Activated T-cell treated with anti-CD3 and anti-CD28 coated beads, Interleukin-2, amount 50 U/mL, for 24 hours (primary cell): ENCODE measurements at regions not wholly inside any gene's neighbourhood (a gene's known extent, or its start where the extent isn't known, plus 50 kb on each side); places are given as distances from the start of the nearest gene placed in this dataset.
"Not testable (repeated sequence)": the region's sequence is repeated elsewhere in the genome, so short reads cannot be mapped to it uniquely, and the experiment has no call there.

Experiments
- DNase-seq: peaks from one replicate; pipeline ENCODE4 v3.0.0-alpha.2; 2020
- H3K27ac Mint-ChIP-seq: 2 replicates; pipeline ENCODE4 v1.8.0; 2020; ENCODE audit warnings: mild to moderate bottlenecking, mixed read lengths
- H3K27me3 Mint-ChIP-seq: 2 replicates; pipeline ENCODE4 v1.8.0; 2020; ENCODE audit warnings: mixed read lengths
- H3K36me3 Mint-ChIP-seq: 2 replicates; pipeline ENCODE4 v1.8.0; 2020; ENCODE audit warnings: low read depth, mixed read lengths
- H3K4me1 Mint-ChIP-seq: 2 replicates; pipeline ENCODE4 v1.8.0; 2020; ENCODE audit warnings: low read depth, mixed read lengths
- H3K4me3 Mint-ChIP-seq: 2 replicates; pipeline ENCODE4 v1.8.0; 2020; ENCODE audit warnings: mild to moderate bottlenecking, moderate library complexity, mixed read lengths
- H3K9me3 Mint-ChIP-seq: 2 replicates; pipeline ENCODE4 v1.8.0; 2020; ENCODE audit warnings: mixed read lengths

- H3K4me3 Mint-ChIP-seq, result no peak overlapping the region
Measured at GRCh38 chr5:117645400-117645799, 1070.8 kb upstream of the SEMA6A start.

GRCh38 chr5:117638581-117638980 lies 1064.0 kb upstream of the SEMA6A start:
- Mint-ChIP-seq H3K36me3 (no peaks in the 10 kb centered on the region), H3K27me3 (no peaks in the 10 kb centered on the region), H3K4me3 (no peak overlapping the region), H3K4me1 (no peaks in the 10 kb centered on the region), H3K9me3 (peaks cover 7% of the 10 kb centered on the region), H3K27ac (no peak overlapping the region)
- no peak for DNase-seq

More at GRCh38 chr5:117645400-117645799, 1070.8 kb upstream of the SEMA6A start:
- H3K9me3 Mint-ChIP-seq, result peaks cover 9% of the 10 kb centered on the region
- H3K27ac Mint-ChIP-seq, result no peak overlapping the region
- H3K27me3 Mint-ChIP-seq, result no peaks in the 10 kb centered on the region
- no peak for DNase-seq
- H3K4me1 Mint-ChIP-seq, result no peaks in the 10 kb centered on the region
- no peaks in the 10 kb centered on the region for H3K36me3 Mint-ChIP-seq

GRCh38 chr5:117633093-117633492 lies 1058.5 kb upstream of the SEMA6A start:
- H3K27ac Mint-ChIP-seq, result no peak overlapping the region
- no peaks in the 10 kb centered on the region for H3K36me3 Mint-ChIP-seq
- no peak overlapping the region for H3K4me3 Mint-ChIP-seq
- H3K4me1 Mint-ChIP-seq, result no peaks in the 10 kb centered on the region
- no peak for DNase-seq
- H3K9me3 Mint-ChIP-seq, result peaks cover 24% of the 10 kb centered on the region
- no peaks in the 10 kb centered on the region for H3K27me3 Mint-ChIP-seq

- Mint-ChIP-seq H3K27ac (no peak overlapping the region), H3K4me3 (no peak overlapping the region), H3K9me3 (peaks cover 12% of the 10 kb centered on the region), H3K4me1 (no peaks in the 10 kb centered on the region), H3K27me3 (no peaks in the 10 kb centered on the region), H3K36me3 (no peaks in the 10 kb centered on the region)
- no peak for DNase-seq
Measured at GRCh38 chr5:117624201-117624600, 1049.6 kb upstream of the SEMA6A start.

- peaks cover 13% of the 10 kb centered on the region for H3K9me3 Mint-ChIP-seq
- no peaks in the 10 kb centered on the region for H3K27me3 Mint-ChIP-seq
- no peak overlapping the region for H3K4me3 Mint-ChIP-seq
- no peaks in the 10 kb centered on the region for H3K4me1 Mint-ChIP-seq
- no peak overlapping the region for H3K27ac Mint-ChIP-seq
- no peaks in the 10 kb centered on the region for H3K36me3 Mint-ChIP-seq
- DNase-seq, result no peak
Measured at GRCh38 chr5:117623042-117623805, 1048.6 kb upstream of the SEMA6A start.

- peaks cover 18% of the 10 kb centered on the region for H3K9me3 Mint-ChIP-seq
- no peak for DNase-seq
- no peaks in the 10 kb centered on the region for H3K36me3 Mint-ChIP-seq
- no peak overlapping the region for H3K27ac Mint-ChIP-seq
- no peaks in the 10 kb centered on the region for H3K27me3 Mint-ChIP-seq
- H3K4me1 Mint-ChIP-seq, result no peaks in the 10 kb centered on the region
- no peak overlapping the region for H3K4me3 Mint-ChIP-seq
Measured at GRCh38 chr5:117621921-117622320, 1047.3 kb upstream of the SEMA6A start.

GRCh38 chr5:117615226-117615625 lies 1040.6 kb upstream of the SEMA6A start:
- Mint-ChIP-seq H3K36me3 (no peaks in the 10 kb centered on the region), H3K4me3 (no peak overlapping the region), H3K27me3 (no peaks in the 10 kb centered on the region)

GRCh38 chr5:117614408-117614807 lies 1039.8 kb upstream of the SEMA6A start:
- no peaks in the 10 kb centered on the region for H3K4me1 Mint-ChIP-seq
- no peak for DNase-seq
- H3K36me3 Mint-ChIP-seq, result no peaks in the 10 kb centered on the region
- H3K4me3 Mint-ChIP-seq, result no peak overlapping the region
- peaks cover 16% of the 10 kb centered on the region for H3K9me3 Mint-ChIP-seq
- no peak overlapping the region for H3K27ac Mint-ChIP-seq
- no peaks in the 10 kb centered on the region for H3K27me3 Mint-ChIP-seq

More at GRCh38 chr5:117615226-117615625, 1040.6 kb upstream of the SEMA6A start:
- Mint-ChIP-seq H3K4me1 (no peaks in the 10 kb centered on the region), H3K9me3 (peaks cover 9% of the 10 kb centered on the region), H3K27ac (no peak overlapping the region)
- DNase-seq, result no peak

GRCh38 chr5:117604845-117605244 lies 1030.2 kb upstream of the SEMA6A start:
- no peak overlapping the region for H3K4me3 Mint-ChIP-seq
- H3K9me3 Mint-ChIP-seq, result peaks cover 6% of the 10 kb centered on the region
- H3K36me3 Mint-ChIP-seq, result no peaks in the 10 kb centered on the region
- H3K27ac Mint-ChIP-seq, result no peak overlapping the region
- H3K27me3 Mint-ChIP-seq, result no peaks in the 10 kb centered on the region
- H3K4me1 Mint-ChIP-seq, result no peaks in the 10 kb centered on the region
- DNase-seq, result no peak

GRCh38 chr5:117599811-117600210 lies 1025.2 kb upstream of the SEMA6A start:
- H3K27me3 Mint-ChIP-seq, H3K4me3 Mint-ChIP-seq, H3K4me1 Mint-ChIP-seq, H3K9me3 Mint-ChIP-seq, H3K36me3 Mint-ChIP-seq, DNase-seq, H3K27ac Mint-ChIP-seq: not testable (repeated sequence)

GRCh38 chr5:117594166-117594565 lies 1019.5 kb upstream of the SEMA6A start:
- Mint-ChIP-seq H3K27ac (no peak overlapping the region), H3K4me1 (no peaks in the 10 kb centered on the region), H3K27me3 (no peaks in the 10 kb centered on the region), H3K36me3 (no peaks in the 10 kb centered on the region), H3K4me3 (no peak overlapping the region), H3K9me3 (peaks cover 5% of the 10 kb centered on the region)
- no peak for DNase-seq

GRCh38 chr5:117590944-117591343 lies 1016.3 kb upstream of the SEMA6A start:
- H3K27me3 Mint-ChIP-seq, result no peaks in the 10 kb centered on the region
- DNase-seq, result no peak
- H3K27ac Mint-ChIP-seq, result no peak overlapping the region
- no peaks in the 10 kb centered on the region for H3K36me3 Mint-ChIP-seq
- H3K4me1 Mint-ChIP-seq, result no peaks in the 10 kb centered on the region
- peaks cover 3% of the 10 kb centered on the region for H3K9me3 Mint-ChIP-seq
- no peak overlapping the region for H3K4me3 Mint-ChIP-seq

GRCh38 chr5:117588611-117589010 lies 1014.0 kb upstream of the SEMA6A start:
- no peak overlapping the region for H3K27ac Mint-ChIP-seq
- H3K9me3 Mint-ChIP-seq, result peaks cover 3% of the 10 kb centered on the region
- no peaks in the 10 kb centered on the region for H3K27me3 Mint-ChIP-seq
- no peak for DNase-seq
- H3K4me3 Mint-ChIP-seq, result no peak overlapping the region
- no peaks in the 10 kb centered on the region for H3K4me1 Mint-ChIP-seq
- H3K36me3 Mint-ChIP-seq, result no peaks in the 10 kb centered on the region

GRCh38 chr5:117587111-117587510 lies 1012.5 kb upstream of the SEMA6A start:
- H3K27ac Mint-ChIP-seq, result no peak overlapping the region
- no peaks in the 10 kb centered on the region for H3K27me3 Mint-ChIP-seq
- no peak overlapping the region for H3K4me3 Mint-ChIP-seq
- DNase-seq, result no peak
- no peaks in the 10 kb centered on the region for H3K36me3 Mint-ChIP-seq
- H3K4me1 Mint-ChIP-seq, result no peaks in the 10 kb centered on the region
- H3K9me3 Mint-ChIP-seq, result no peaks in the 10 kb centered on the region

- no peaks in the 10 kb centered on the region for H3K27me3 Mint-ChIP-seq
- DNase-seq, result no peak
- no peaks in the 10 kb centered on the region for H3K36me3 Mint-ChIP-seq
- no peak overlapping the region for H3K27ac Mint-ChIP-seq
- no peak overlapping the region for H3K4me3 Mint-ChIP-seq
- H3K4me1 Mint-ChIP-seq, result no peaks in the 10 kb centered on the region
- H3K9me3 Mint-ChIP-seq, result no peaks in the 10 kb centered on the region
Measured at GRCh38 chr5:117568622-117569021, 994.0 kb upstream of the SEMA6A start.

GRCh38 chr5:117568126-117568525 lies 993.5 kb upstream of the SEMA6A start:
- Mint-ChIP-seq H3K9me3 (no peaks in the 10 kb centered on the region), H3K36me3 (no peaks in the 10 kb centered on the region), H3K27me3 (no peaks in the 10 kb centered on the region), H3K4me1 (no peaks in the 10 kb centered on the region), H3K4me3 (no peak overlapping the region), H3K27ac (no peak overlapping the region)
- no peak for DNase-seq
